ENCODE measurements at regions not wholly inside any gene's neighbourhood (a gene's known extent, or its start where the extent isn't known, plus 50 kb on each side); places are given as distances from the start of the nearest gene placed in this dataset.

DNA sequence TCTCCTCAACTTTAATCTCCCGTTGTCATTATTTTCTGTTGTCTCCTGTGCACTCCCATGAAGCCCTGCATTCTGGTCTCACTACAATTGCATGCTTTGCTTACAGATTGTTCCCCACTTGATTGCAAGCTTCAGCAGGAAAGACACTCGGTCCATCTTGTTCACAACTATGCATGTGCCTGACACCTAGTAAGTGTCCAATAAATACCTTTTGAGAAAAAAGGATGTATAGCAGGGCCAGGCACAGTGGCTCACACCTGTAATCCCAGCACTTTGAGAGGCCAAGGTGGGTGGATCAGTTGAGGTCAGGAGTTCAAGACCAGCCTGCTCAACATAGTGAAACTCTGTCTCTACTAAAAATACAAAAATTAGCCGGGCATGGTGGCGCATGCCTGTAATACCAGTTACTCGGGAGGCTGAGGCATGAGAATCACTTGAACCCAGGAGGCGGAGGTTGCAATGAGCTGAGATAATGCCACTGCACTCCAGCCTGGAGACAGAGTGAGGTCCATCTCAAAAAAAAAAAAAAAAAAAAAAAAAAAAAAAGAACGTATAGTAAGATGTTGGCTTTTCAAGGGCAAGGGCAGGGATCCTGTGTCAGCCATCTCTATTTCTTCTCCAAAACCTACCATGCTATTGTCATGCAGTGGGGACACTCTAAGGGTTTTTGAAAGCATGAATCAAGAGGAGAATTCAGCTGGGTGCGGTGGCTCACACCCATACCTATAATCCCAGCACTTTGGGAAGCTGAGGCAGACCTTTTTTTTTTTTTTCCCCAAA, 338.3 kb downstream of the MYCN start:
- no peak for TF ChIP-seq FOXM1 (IDR thresholded peaks at IDR 0.05; ENCODE audit: borderline replicate concordance)
- TF ChIP-seq NFRKB (IDR thresholded peaks at IDR 0.05), result no peak
- TF ChIP-seq SP1 (IDR thresholded peaks at IDR 0.05), result no peak
- TF ChIP-seq SUZ12 (IDR thresholded peaks at IDR 0.05), result no peak
- TF ChIP-seq FOXK2 (IDR thresholded peaks at IDR 0.05), result no peak
- TF ChIP-seq ELF4 (IDR thresholded peaks at IDR 0.05), result no peak
- TF ChIP-seq ARNT (IDR thresholded peaks at IDR 0.05), result no peak
- TF ChIP-seq HDGF (IDR thresholded peaks at IDR 0.05; ENCODE audit: borderline replicate concordance), result no peak
- TF ChIP-seq L3MBTL2 (conservative IDR thresholded peaks at IDR 0.05), result no peak
- no peak for TF ChIP-seq BHLHE40 (IDR thresholded peaks at IDR 0.05; ENCODE audit: borderline replicate concordance)
- TF ChIP-seq FOXA1 (IDR thresholded peaks at IDR 0.05), result no peak
